ENCODE measurements at regions not wholly inside any gene's neighbourhood (a gene's known extent, or its start where the extent isn't known, plus 50 kb on each side); places are given as distances from the start of the nearest gene placed in this dataset.

- no peak for TF ChIP-seq SP1 (IDR thresholded peaks at IDR 0.05; ENCODE audit: low read depth, low read length)
- no peak for TF ChIP-seq TEAD4 (IDR thresholded peaks at IDR 0.05; ENCODE audit: low read depth, low read length)
- no peak for TF ChIP-seq BACH1 (IDR thresholded peaks at IDR 0.05; ENCODE audit: low read length)
- TF ChIP-seq RNF2 (IDR thresholded peaks at IDR 0.05; ENCODE audit: borderline replicate concordance, low read depth, low read length, missing control alignments, poor library complexity, severe bottlenecking) = no peak
- TF ChIP-seq, protein P1, sequence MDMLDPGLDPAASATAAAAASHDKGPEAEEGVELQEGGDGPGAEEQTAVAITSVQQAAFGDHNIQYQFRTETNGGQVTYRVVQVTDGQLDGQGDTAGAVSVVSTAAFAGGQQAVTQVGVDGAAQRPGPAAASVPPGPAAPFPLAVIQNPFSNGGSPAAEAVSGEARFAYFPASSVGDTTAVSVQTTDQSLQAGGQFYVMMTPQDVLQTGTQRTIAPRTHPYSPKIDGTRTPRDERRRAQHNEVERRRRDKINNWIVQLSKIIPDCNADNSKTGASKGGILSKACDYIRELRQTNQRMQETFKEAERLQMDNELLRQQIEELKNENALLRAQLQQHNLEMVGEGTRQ (IDR thresholded peaks at IDR 0.05; ENCODE audit: low read length) = no peak
- no peak for TF ChIP-seq NANOG (IDR thresholded peaks at IDR 0.05; ENCODE audit: insufficient read depth, low read depth, low read length, poor library complexity, severe bottlenecking)
- no peak for TF ChIP-seq BCL11A (IDR thresholded peaks at IDR 0.05; ENCODE audit: low read depth in 2 of 2, low read length in 2 of 2)
- no peak for TF ChIP-seq POLR2AphosphoS5 (IDR thresholded peaks at IDR 0.05; ENCODE audit: low read depth, low read length)
- TF ChIP-seq TAF7 (optimal IDR thresholded peaks at IDR 0.05; ENCODE audit: borderline replicate concordance, low read depth, low read length) = no peak
- TF ChIP-seq CBX5 (IDR thresholded peaks at IDR 0.05; ENCODE audit: low read depth, low read length) = no peak
- TF ChIP-seq ATF2 (IDR thresholded peaks at IDR 0.05; ENCODE audit: low read length) = no peak
Measured at GRCh38 chr21:31470896-31471694, 127.0 kb upstream of the TIAM1 start (continued).
